ENCODE measurements at regions not wholly inside any gene's neighbourhood (a gene's known extent, or its start where the extent isn't known, plus 50 kb on each side); places are given as distances from the start of the nearest gene placed in this dataset.
A peak's percentile ranks its signal among the peaks of the same experiment; 100 is the strongest.

DNA sequence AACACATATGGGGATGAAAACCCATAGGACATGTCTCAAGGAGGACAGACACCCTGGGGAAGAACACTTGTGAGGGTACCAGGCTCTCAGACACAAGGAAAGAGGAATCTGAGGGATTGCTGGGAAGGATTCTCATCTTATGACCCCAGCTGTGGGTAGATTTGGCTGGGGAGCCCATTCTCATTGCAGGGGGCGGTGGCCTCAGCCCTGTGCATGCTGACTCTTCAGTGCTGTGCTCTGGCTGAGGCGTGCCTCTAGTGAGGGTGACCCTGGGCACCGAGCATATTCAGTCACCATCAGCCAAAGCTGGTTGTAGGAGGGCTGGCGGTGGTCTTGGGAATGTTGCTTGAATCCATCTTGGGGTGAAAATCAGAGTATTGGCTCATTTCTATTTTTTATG lies 140.7 kb downstream of the TM9SF2 start:
- DNase-seq (ENCODE audit: low spot score) = no peak
- TF ChIP-seq, protein P1, sequence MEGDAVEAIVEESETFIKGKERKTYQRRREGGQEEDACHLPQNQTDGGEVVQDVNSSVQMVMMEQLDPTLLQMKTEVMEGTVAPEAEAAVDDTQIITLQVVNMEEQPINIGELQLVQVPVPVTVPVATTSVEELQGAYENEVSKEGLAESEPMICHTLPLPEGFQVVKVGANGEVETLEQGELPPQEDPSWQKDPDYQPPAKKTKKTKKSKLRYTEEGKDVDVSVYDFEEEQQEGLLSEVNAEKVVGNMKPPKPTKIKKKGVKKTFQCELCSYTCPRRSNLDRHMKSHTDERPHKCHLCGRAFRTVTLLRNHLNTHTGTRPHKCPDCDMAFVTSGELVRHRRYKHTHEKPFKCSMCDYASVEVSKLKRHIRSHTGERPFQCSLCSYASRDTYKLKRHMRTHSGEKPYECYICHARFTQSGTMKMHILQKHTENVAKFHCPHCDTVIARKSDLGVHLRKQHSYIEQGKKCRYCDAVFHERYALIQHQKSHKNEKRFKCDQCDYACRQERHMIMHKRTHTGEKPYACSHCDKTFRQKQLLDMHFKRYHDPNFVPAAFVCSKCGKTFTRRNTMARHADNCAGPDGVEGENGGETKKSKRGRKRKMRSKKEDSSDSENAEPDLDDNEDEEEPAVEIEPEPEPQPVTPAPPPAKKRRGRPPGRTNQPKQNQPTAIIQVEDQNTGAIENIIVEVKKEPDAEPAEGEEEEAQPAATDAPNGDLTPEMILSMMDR (IDR thresholded peaks at IDR 0.05) = no peak

DNA sequence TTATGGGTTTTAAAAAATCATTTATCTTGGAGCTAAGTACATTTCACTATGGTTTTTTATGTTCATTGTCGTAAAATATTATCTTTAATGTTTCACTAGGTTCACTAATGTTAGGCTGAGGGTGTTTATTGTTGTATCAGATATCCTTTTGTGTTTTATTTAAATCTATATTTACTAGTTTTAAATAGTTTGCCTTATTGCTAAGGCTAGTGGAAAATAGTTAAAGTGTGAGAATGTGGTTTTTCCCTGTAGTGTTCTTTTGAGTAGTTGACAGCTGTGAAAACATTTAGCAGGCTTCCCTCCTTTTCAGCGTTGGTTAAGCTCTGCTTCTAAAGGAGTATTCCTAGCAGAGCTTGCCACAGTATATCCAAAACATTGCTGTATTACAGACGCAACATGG lies 139.0 kb downstream of the TM9SF2 start:
- DNase-seq (ENCODE audit: low spot score) = no peak
- Histone ChIP-seq H3K4me3 (no peak overlapping the region), H3K27ac (no peak overlapping the region)
- TF ChIP-seq, protein P1 (IDR thresholded peaks at IDR 0.05) = no peak

More for the DNA sequence above, 140.7 kb downstream of the TM9SF2 start:
- H3K4me3 ChIP-seq = no peak overlapping the region
- no peak overlapping the region for H3K27ac ChIP-seq

DNA sequence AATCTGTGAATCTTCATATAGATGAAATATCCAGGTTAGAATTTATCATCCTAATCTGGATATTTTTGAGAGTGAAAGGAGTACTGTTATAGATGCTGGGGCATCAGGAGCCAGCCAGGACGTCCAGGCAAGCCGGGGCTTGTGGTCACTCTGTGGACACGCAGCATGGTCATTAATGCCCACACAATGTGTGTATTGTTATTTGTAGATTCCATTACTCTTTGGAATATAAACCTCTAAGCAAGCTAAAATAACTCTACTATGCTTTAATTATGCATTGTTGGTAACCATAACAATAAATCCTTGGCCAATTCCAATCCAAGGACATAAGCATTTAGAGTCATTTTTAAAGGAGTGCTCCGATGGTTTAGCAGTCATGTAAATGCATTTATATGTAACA lies 137.9 kb downstream of the TM9SF2 start:
- no peak overlapping the region for H3K4me3 ChIP-seq
- no peak overlapping the region for H3K27ac ChIP-seq
- TF ChIP-seq, protein P1 (IDR thresholded peaks at IDR 0.05) = no peak
- DNase-seq (ENCODE audit: low spot score) = no peak

DNA sequence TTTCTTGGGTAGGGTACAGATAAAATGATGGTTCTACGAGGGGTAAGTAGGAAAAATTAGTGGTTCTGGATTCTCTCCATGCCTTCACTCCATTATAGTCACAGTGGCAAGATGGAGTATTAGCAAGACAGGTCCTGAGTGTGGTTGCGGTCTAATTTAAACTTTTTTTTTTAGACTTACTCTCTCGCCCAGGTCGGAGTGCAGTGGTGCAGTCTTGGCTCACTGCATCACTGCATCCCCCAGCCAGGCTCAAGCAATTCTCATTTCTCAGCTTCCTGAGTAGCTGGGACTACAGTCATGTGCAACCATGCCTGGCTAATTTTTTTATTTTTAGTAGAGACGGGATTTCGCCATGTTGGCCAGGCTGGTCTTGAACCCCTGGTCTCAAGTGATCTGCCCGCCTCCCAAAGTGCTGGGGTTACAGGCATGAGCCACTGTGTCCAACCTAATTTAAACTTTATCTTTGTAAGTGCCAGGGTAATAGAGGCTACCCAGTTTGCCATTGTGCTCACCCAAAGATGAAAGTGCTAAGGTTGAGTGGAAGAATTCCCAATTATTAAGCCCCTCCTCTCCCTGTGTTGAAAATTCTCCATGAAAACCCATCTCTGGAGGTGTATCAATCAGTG lies 135.6 kb downstream of the TM9SF2 start:
- TF ChIP-seq, protein P1 (IDR thresholded peaks at IDR 0.05) = no peak
- Histone ChIP-seq H3K4me3 (no peak overlapping the region), H3K27ac (no peak overlapping the region)
- DNase-seq (ENCODE audit: low spot score) = no peak

DNA sequence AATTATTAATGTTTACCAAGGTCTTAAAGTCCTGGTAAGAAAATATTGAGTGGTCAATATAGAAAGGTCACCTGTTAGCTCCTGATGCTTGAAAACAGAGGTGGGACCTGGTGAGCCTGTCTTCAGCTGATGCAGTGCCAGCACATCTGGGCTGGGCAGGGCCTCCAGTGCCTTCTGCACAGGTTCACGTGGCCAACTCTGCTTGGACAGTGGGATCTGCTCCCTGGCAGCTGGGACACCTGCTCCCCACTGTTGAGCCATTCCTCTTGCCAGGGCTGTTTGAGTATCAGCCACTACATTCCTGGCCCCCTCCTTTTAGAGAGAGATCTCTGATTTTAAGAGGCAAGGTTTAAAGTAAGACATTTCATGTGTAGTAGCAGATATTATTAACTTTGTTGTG lies 135.0 kb downstream of the TM9SF2 start:
- Histone ChIP-seq H3K4me3 (no peak overlapping the region), H3K27ac (no peak overlapping the region)
- TF ChIP-seq, protein P1 (IDR thresholded peaks at IDR 0.05) = no peak
- no peak for DNase-seq (ENCODE audit: low spot score)

DNA sequence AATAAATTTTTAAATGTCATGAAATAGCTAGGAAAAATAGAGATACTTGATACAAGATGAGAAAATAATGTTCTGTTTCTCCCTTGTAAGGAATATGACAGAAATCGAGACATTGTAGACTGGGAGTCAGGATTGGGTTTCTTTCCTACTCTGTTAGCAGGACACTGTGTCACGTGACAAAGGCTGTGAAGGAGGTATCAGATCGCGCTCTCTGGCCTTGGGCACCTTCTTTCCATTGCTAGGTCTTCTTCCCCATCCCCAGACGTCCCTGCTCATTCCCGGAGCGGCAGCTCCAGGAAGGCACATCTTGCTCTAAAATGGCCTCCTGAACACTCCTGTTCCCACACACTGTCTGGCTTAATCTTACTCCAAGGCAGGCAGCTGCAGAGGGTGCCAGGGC lies 133.4 kb downstream of the TM9SF2 start:
- no peak overlapping the region for H3K4me3 ChIP-seq
- H3K27ac ChIP-seq = no peak overlapping the region
- no peak for DNase-seq (ENCODE audit: low spot score)
- TF ChIP-seq, protein P1 (IDR thresholded peaks at IDR 0.05) = no peak

DNA sequence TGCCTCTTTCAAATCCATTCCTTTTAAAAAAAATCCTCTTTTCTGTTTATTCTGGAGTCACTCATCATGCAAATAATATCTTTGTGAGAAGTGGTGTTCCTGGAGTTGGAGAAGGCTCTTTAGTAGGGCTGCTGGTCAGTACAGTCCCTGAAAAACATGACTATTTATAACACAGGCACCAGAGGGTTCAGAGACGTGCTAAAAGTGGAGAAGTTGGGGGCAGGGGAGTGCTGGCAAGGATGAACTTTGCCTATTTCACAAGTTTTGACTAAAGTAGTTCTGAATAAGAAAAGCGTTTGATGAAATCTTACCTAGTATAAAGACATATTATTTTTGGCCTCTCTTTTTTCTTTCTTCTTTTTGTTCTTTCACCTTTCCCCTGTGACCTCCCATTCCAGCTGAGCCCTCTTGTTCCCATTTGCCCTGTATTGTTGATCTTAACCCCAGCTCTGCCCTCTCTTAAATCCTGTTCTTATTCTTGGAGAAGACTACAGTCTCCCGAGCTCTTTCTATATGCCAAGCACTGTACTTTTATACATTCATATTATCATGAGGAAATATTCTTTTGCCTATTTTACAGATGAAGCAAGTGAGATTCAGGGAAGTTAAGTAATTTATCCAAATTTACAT lies 129.1 kb downstream of the TM9SF2 start:
- TF ChIP-seq, protein P1 (IDR thresholded peaks at IDR 0.05) = no peak
- Histone ChIP-seq H3K27ac (peak overlapping the region; percentile 75 to 81), H3K4me3 (no peak overlapping the region)
- DNase-seq (ENCODE audit: low spot score) = no peak
